Dedifferentiated amniotic fluid mesenchymal stem cell (primary cell): ENCODE measurements at regions not wholly inside any gene's neighbourhood (a gene's known extent, or its start where the extent isn't known, plus 50 kb on each side); places are given as distances from the start of the nearest gene placed in this dataset.
"Not testable (repeated sequence)": the region's sequence is repeated elsewhere in the genome, so short reads cannot be mapped to it uniquely, and the experiment has no call there.

Experiments used
- DNase-seq: peaks from one replicate; pipeline ENCODE4 v3.0.0-alpha.2; 2016; ENCODE audit errors: extremely low spot score

GRCh38 chr6:120358535-120358934 lies 975.7 kb downstream of the TBC1D32 start:
- DNase-seq: not testable (repeated sequence)

DNA sequence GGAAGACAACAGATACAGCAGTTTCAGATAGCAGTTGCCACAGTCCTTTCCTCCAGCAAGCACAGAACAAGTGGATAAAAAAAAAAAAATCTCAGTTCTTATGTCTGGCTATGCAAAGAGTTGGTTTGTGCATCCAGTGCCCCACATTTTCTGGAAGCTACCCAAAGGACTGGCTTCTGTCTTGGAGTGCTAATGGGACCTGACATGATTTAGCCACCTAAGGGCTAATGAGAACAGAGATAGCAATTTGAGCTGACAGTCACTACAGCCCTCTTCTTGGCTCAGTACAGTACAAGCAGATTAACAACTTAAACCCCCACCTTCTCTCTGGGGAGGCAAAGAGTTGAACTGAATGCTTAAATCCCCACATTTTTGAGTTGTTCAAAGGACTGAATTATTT lies 976.8 kb downstream of the TBC1D32 start:
- DNase-seq: no peak

DNA sequence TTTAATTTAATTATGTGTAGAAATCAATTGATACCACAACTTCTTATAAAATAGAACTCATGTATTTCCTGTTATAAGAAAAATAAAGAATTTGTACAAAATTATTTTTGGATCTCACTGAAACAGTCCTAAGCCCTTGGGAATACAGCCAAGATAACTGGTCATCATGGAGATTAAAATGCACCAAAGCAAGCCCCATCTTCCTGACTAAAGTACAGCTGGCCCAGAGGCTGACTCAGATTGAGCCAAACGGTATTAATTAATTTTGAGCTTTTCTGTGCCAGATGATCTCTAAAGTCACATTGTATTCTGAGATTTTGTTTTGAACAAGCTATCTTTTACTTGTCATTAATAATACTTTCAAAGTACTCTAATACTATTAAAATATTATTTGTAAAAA lies 978.5 kb downstream of the TBC1D32 start:
- no peak for DNase-seq

DNA sequence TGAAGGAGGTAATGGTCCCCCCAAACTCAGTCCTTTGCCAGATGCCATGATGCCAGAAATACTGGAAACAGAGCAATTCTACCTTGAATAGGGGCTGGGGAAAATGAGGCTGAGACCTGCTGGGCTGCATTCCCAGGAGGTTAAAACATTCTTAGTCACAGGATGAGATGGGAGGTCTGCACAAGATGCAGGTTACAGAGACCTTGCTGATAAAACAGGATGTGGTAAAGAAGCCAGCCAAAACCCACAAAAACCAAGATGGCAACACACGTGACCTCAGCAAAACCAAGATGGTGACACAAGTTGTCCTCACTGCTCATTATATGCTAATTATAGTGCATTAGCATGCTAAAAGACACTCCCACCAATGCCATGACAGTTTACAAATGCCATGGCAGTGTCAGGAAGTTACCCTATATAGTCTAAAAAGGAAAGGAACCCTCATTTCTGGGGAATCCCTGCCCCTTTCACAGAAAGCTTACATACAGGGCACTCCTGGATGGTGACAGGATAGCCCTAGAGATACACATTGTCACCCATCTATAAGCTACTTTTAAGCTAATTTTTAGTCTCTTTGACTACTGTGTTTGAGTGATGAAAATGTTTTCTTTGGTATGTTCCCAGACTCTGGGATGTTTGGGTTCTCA lies 979.7 kb downstream of the TBC1D32 start:
- no peak for DNase-seq

GRCh38 chr6:120352491-120352890 lies 981.8 kb downstream of the TBC1D32 start:
- no peak for DNase-seq

GRCh38 chr6:120348926-120349325 lies 985.4 kb downstream of the TBC1D32 start:
- no peak for DNase-seq

GRCh38 chr6:120328521-120328920 lies 979.0 kb upstream of the MAN1A1 start:
- DNase-seq: no peak

GRCh38 chr6:120320481-120321162 lies 971.1 kb upstream of the MAN1A1 start:
- no peak for DNase-seq

GRCh38 chr6:120304223-120304622 lies 954.7 kb upstream of the MAN1A1 start:
- no peak for DNase-seq

DNA sequence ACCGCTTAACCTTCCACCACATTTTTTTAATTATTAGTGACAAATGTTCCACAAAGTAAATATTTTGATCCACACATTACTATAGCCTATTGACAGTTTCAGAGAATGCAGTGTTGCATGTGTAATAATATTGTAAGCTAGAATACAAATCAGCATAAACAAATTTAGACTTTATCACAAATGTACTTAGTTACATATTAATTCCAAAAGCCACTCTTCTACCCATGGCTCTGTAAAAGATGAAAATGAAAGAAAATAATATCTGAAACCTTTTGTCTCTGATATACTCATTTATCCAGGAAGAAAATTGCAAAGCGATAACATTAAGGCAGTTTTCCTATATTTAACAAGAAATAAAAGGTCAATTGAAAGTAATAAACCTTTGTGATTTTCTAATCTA lies 954.0 kb upstream of the MAN1A1 start:
- DNase-seq: no peak

DNA sequence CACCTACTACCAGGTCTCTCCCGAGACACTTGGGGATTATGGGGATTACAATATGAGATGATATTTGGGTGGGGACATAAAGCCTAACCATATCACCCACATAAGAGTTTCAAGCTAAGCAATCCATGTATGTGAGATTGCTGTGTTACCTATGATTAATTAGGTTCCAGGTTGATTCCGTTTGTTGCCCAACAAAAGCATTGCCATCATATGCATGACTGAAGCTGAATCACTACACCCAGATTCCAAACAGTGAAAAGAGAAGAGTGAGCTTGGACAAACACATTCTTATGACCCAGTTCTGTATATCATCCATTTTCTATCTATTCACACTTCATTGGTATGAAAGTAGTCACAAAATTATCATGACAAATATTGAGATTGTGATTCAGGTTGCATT lies 952.5 kb upstream of the MAN1A1 start:
- no peak for DNase-seq

- DNase-seq: no peak
Observed at GRCh38 chr6:120290964-120291363, 941.4 kb upstream of the MAN1A1 start.

DNA sequence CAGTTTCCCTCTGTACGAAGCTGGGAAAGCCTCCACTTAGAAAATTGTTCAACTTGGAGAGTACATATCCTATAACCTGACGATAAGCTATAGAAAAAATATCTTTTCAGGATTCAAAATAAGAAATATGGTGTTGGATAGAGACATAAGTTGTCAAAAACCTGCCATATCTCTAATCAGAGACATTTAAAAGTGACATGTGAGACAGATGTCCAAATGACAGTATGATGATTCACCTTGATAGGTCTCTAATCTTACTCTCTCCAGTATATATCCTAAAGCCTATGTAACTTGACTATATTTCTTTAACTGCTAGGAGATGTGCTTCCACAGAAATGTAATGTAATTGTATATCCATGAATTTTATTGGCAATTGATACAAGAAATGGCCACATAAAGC lies 932.4 kb upstream of the MAN1A1 start:
- no peak for DNase-seq

DNA sequence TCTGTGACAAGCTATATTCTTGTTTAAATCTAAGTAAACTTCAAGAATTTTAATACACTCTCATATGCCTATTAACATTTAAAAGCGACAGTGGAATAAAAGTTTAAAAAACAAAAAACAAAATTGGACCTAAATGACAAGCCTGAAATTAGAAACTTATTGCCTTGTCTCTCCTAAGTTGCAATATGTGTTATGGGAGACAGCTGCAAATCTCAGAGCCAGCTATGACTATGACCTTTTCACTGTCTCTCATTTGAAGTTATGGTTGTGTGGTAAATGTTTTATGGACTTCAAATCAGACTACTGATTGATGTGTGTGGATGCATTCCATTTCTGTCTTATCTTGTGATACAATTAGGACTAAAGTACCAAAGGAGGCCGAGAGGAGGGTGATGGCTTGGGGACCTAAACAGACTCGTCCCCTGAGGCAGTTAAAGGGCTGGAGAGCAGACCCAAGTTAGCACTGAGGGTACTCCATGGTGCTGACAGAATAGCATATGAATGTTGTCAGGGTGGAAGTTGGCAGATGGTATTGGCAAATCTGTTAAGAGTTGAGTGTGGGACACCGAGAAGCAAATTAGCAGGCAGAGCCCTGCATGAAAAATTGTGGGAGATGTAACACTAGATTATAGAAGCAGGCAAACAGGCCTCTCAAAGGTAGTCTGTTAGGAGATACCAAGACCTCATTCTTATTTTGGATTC lies 930.1 kb upstream of the MAN1A1 start:
- no peak for DNase-seq

DNA sequence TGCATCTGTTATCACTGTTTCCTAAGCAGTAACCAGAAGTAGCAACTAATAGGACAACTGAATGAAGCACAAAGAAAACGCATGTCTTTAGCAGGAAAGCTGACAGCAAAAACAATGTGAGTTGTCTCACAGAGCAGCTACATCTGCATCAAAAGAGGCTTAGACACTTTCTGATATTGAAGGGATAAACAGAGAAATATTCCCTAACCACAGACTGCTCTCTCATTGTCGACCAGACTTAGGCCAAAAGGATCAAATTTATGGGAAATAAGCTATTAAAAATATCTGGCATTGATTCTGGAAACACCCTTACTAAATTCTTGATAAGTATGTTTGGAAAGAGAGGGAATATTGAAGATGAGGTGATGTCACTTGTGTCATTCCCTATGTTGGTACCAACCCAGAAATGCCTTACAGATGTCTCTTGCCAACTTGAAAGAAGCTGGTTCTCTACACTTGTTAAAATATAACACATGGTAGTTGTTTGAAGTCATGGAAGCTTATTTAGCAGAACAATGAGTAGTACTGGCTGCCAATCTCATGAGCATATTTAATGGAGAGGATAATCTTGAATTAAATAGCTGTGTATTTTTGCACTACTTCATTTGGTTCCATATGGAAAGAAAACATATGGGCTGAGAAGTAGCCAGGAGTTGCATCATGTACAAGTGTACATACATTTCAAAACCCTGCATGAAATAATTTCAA lies 929.3 kb upstream of the MAN1A1 start:
- no peak for DNase-seq

- DNase-seq: no peak
Observed at GRCh38 chr6:120274547-120274946, 925.0 kb upstream of the MAN1A1 start.

DNA sequence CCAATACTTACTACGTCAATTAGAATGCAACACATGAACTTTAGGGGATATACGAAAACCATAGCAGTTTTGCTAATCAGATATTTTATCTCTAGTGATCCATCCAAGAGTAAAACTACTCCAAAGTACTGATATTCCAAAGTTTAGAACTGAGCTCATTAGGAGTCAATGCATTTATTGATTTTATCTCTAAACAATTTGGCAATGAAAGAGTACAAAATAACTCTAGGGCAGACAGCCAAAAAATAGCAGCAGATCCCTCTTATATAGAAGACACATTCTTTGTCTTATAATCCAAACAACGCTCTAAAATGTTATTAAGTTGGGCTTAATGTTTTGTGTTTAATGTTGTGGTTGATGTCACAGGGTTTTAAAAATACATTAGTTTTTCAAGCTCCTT lies 923.9 kb upstream of the MAN1A1 start:
- no peak for DNase-seq

GRCh38 chr6:120272038-120272437 lies 922.5 kb upstream of the MAN1A1 start:
- no peak for DNase-seq

- not testable (repeated sequence) for DNase-seq
Observed at GRCh38 chr6:120268256-120268655, 918.7 kb upstream of the MAN1A1 start.

DNA sequence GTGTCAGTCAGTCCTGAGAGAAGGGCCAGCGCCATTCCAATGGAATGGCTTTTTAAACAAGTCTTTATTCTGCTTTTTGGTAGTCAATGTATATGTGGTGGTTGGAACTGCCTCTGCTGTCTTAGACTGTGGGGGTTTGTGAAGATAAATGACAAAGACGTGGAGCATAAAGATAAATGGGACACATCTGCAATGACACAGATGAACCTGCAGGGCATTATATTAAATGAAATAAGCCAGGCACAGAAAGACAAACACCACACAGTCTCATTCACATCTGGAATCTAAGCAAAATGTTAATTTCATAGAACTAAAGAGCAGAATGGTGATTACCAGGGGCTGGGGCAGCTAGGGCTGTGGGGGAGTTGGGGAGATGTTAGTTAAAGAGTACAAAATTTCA lies 912.8 kb upstream of the MAN1A1 start:
- no peak for DNase-seq

DNA sequence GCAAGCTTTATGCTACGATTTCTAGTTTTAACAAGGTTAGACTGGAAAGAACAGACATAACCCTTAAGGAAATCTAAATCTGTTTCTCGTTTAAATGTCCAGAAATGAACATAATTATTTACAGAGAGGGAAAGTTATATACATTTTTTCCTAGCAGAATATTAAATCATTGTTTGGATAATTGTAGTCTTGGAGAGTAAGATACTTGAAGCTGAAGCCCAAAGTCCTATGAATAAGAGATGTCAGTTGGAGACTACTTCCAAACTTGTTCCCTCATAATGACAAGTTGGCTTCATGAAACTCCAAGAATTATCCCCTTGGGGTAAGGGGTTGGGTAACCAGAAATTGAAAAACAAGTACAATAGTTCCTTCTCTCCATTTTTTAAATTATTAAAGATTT lies 911.1 kb upstream of the MAN1A1 start:
- no peak for DNase-seq

DNA sequence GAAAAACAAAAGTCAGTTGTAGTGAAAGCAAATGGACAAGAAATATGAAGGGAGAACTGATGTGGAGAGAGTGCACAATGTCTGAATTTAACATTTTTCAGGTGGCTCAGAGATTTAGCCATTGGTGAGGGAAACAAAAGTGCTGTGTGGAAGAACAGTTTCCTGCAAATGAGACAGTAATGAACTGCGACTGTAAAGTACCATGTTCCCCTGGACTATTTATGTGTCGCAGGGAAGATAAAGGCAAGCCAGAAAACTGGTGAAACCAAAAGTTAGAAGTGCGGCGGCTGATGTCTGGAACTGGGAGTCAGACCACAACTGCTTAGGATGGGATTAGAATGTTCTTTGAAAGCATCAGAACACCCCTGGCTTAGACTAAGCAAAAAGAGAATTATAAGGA lies 905.1 kb upstream of the MAN1A1 start:
- no peak for DNase-seq

- no peak for DNase-seq
Observed at GRCh38 chr6:120248451-120248850, 898.9 kb upstream of the MAN1A1 start.
